HG03280 (cell line): ENCODE measurements at regions not wholly inside any gene's neighbourhood (a gene's known extent, or its start where the extent isn't known, plus 50 kb on each side); places are given as distances from the start of the nearest gene placed in this dataset.

Experiments used
- ATAC-seq: cut with Tn5 transposase; IDR thresholded peaks from one replicate; pipeline ENCODE4 v1.9.1; 2021; ENCODE audit warnings: mild to moderate bottlenecking, moderate library complexity; ENCODE audit not compliant: unreplicated experiment

DNA sequence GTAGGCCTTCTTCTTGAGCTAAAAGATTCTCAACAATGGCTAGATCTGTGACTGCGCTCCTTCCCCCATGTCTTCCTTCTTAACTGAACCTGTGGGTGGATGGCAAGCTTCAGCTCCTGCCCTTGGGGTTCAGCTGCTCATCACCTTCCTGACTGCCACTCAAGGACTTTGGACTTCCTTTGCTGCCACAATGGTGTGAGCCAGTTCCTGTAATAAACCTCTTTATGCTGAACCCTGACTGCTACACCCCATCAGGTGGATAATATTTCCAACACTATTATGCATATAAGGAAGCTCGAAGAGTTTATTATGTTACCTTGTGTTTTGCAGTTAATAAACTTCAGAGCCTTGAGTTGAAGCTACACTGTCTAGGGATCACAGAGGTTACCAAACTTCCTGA lies 208.9 kb upstream of the SLC10A2 start:
- no peak for ATAC-seq

GRCh38 chr13:103273825-103274224 lies 207.6 kb upstream of the SLC10A2 start:
- ATAC-seq = no peak

- no peak for ATAC-seq
These were observed 206.6 kb upstream of the SLC10A2 start for GRCh38 chr13:103272770-103273169.

GRCh38 chr13:103263448-103263847 lies 197.2 kb upstream of the SLC10A2 start:
- no peak for ATAC-seq

DNA sequence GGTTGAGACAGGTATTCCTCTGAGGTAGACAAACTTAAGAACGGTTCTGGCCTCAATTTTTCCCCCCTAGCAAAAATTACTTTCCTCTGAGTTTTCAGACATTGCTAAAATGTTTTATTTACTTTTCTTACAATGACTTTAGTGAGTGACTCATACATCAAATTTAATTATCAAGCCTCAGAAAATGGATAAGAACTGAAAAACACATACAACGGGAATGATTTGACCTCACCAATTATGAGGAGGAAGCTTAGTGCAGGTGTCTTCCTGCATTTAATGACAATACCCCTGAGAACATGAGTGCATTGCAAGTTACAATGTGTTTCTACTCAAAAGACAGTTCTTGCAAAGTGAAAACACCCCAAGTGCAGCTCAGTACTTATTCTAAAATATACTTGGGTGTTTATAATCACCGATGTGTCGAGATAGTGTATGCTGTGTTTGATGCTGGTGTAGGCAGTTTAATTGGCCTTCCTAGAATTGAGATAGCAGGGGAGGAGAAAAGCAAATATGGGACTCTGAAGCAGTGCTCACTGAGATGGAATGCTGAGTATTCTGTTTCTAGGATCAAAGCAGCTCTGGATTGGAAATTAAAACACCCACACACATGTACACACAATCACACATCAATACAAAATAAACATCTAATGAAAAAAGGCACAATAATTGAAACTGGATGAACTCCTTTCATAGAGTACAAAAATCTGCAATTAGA lies 189.5 kb upstream of the SLC10A2 start:
- ATAC-seq = no peak

- ATAC-seq = no peak
These were observed 183.9 kb upstream of the SLC10A2 start for GRCh38 chr13:103250071-103250470.

DNA sequence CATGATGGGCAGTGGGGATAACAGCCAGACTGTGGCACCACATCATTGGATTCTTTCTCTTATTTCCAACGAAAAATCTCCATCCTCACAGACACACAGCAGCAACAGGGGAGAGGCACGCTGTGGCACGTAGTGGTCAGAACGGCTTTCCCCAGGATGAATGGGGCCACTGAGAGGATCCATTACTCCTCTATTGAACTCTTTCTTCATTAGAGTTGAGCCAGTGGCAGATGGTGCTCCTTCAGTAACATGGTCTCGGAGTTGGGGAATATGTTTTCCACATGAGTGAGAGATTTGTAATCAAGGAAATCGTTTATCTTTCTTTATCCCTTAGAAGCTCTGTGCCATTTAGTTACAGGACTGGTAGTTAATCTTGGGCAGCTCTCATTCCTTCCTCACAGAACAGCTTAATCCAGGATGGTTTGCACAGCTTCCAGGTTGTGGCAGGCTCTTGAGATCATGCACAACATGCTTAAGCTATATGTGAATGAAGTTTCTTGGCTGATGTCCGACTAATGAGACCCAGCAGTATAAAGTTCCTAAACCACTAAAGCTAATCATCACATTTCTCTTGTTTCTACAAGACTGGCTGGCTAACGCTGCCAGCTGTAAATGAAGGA lies 180.5 kb upstream of the SLC10A2 start:
- ATAC-seq = no peak

DNA sequence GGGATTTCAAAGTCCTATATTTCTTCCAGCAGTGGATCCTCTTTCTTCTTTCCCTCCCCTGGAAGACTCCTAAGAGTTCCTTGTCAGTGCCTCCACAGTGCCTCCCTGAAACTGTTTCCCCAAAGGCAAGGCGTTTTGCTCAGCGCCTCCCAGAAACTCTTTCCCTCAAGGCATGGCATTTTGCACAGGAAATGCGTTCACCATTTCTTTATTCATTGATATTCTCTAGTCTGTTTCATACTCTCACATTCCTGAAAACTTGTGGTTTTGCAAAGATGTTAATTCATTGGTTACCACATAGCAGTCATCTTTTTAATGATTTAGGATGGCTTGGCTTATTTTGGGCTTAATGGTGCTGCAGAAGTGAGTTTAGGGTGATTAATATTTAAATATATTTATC lies 177.3 kb upstream of the SLC10A2 start:
- ATAC-seq = no peak

GRCh38 chr13:103238441-103238840 lies 172.2 kb upstream of the SLC10A2 start:
- no peak for ATAC-seq

- no peak for ATAC-seq
These were observed 170.0 kb upstream of the SLC10A2 start for GRCh38 chr13:103236213-103236612.

- no peak for ATAC-seq
These were observed 163.5 kb upstream of the SLC10A2 start for GRCh38 chr13:103229674-103230073.

DNA sequence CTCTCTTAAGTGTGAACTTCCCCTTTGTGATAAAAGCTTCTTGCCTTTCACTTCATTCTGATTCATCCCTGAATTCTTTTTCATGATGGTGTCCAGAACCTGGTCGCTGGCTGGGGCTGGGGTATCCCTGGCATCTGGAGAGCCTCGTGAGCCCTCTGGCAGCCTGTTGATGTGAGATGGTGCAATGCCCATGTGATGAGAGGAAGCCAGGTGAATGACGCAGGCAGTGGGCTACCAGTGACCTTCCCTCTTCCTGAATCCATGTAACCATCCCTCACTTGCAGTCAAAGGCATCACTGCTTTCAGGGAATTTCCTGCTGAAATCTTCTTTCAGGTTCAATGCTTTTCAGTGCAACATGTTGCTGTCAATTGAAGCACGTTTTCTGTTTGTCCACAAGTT lies 158.6 kb upstream of the SLC10A2 start:
- ATAC-seq = no peak

DNA sequence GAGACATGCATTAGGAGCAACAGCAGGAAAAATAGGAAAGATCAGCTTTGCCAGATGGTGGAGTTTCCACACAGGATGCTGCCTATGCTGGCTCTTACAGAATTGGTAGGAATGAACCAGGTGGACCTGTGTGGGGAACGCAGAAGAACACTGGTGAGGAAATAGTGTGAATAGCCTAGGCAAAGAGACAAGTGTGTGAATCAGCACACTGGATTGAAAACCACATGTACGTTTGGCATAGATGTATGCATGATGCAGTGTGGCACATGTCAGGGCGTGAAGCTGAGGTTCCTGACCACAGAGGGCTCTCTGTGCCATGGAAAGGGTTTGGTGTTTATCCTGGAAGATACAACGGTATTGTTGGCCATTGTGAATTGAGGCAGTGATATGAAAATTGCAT lies 156.5 kb upstream of the SLC10A2 start:
- no peak for ATAC-seq

GRCh38 chr13:103218253-103218652 lies 152.0 kb upstream of the SLC10A2 start:
- no peak for ATAC-seq

GRCh38 chr13:103213152-103213551 lies 146.9 kb upstream of the SLC10A2 start:
- ATAC-seq = no peak

- no peak for ATAC-seq
These were observed 144.1 kb upstream of the SLC10A2 start for GRCh38 chr13:103210348-103210747.

GRCh38 chr13:103203735-103204330 lies 137.6 kb upstream of the SLC10A2 start:
- ATAC-seq = no peak

- ATAC-seq = no peak
These were observed 134.1 kb upstream of the SLC10A2 start for GRCh38 chr13:103200118-103200885.

DNA sequence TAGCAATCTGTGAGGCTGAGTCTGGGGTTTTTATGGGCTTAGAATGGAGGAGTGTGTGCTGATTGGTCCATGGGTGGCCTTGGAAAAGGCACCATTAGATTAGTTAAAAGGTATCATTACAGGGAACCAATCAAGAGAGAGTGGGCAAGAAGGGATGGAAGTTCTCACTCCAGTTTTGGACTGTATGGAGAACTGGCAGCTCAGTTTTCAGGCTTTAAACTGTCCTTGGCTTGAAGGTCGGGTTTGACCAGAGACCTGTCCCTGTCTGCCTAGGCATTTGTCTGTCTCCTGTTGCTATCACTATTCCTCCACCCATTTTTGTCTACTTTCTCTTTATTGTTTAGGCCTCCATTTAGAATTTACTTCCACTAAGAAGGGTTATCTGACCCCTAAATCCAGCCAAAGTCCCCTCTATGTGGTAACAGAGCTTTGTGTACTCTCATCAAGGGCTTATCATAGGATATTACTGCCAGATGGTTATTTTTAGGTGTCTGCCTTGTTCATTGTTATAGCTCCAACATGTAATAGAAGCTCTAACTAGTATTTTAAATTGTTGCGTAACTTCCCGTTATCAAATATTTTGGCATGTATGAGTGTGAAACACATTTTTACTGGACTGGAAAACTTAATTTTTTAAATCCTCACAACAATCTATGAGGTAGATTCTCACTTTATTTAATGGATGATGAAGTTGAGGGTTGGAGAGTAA lies 133.3 kb upstream of the SLC10A2 start:
- ATAC-seq = no peak

DNA sequence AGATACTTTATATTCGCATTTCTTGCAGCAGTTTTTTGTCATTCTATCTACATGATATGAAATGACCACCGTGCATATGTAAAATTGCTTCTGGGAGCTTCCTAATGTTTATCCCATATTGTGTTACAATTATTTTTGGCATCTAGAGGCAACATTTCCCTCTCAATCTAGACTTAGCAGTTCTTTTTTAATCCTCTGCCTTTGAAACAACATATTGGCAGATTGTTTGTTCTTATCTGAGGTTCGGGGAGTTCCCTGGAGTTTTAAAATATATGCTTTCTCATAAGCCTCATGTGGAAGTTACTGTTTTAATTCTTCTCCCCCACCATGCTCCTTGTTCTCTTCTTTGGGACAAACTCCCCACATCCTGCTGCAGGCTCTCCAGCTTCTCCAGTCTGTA lies 130.1 kb upstream of the SLC10A2 start:
- no peak for ATAC-seq

- ATAC-seq = no peak
These were observed 129.5 kb upstream of the SLC10A2 start for GRCh38 chr13:103195762-103196161.
